ENCODE measurements at regions not wholly inside any gene's neighbourhood (a gene's known extent, or its start where the extent isn't known, plus 50 kb on each side); places are given as distances from the start of the nearest gene placed in this dataset.

DNA sequence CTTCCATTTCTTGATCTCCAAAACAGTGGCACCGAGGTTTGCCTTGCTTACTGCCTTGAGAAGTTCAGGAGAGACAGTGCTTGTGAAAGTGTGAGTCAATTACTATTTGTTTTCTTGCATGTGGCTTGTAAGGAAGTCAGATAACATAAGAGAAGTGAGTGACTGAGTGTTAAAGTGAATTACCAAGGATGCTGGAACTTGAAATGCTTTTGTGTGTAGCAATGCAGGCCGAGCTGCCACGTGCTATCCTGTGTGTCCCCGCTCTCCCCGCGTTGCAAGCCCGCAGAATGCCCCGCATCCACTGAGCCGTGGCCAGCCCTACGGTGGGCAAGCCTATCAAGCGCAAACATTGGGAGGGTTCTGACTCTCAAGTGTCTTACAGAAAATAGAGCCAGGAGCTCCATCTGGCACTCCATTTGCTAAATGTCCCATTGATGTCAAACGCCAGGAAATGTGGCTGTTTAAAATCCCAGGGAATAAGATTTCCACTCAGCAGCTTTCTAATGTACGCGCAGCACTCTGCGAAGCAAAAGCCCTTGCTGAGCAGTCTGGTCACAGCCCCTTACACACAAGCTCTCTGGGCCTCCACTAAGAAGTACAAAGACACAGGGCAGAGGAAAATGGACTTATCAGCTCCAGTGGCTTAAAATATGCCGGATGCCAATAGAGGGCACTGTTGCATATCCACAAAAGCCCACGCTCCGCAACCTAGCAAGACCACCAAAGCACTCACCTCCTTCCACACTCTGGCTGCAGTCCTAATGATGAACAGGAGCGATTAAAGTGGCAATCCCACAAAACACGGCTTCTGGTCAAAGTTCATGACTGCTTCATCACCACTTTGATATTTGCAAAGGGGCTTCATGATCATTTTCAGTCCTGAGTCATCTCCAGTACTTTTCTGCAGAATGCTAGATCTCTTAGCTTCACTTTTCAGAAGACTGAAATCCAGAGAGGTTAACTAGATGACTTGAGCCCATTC lies 158.0 kb upstream of the ITGB1 start:
- TF ChIP-seq POLR2A (IDR thresholded peaks at IDR 0.05) = no peak
- TF ChIP-seq, protein P1, sequence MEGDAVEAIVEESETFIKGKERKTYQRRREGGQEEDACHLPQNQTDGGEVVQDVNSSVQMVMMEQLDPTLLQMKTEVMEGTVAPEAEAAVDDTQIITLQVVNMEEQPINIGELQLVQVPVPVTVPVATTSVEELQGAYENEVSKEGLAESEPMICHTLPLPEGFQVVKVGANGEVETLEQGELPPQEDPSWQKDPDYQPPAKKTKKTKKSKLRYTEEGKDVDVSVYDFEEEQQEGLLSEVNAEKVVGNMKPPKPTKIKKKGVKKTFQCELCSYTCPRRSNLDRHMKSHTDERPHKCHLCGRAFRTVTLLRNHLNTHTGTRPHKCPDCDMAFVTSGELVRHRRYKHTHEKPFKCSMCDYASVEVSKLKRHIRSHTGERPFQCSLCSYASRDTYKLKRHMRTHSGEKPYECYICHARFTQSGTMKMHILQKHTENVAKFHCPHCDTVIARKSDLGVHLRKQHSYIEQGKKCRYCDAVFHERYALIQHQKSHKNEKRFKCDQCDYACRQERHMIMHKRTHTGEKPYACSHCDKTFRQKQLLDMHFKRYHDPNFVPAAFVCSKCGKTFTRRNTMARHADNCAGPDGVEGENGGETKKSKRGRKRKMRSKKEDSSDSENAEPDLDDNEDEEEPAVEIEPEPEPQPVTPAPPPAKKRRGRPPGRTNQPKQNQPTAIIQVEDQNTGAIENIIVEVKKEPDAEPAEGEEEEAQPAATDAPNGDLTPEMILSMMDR (IDR thresholded peaks at IDR 0.05) = peak in 1 of 4 experiments; percentile 23

Data from prostate gland (tissue), 2 donors.